GM12878 (cell line): ENCODE measurements at regions not wholly inside any gene's neighbourhood (a gene's known extent, or its start where the extent isn't known, plus 50 kb on each side); places are given as distances from the start of the nearest gene placed in this dataset.

Experiments used
- ATAC-seq: fragments of 200-7000 bp; cut with Tn5 transposase; 3 replicates; pipeline ENCODE4 v1.9.1; 2020; ENCODE audit warnings: mild to moderate bottlenecking, moderate library complexity
- BruUV-seq: library from RNA; stranded (reverse); fragments of 400-500 nt; replicated peaks from 2 replicates; lab custom pipeline; 2021; lab: Mats Ljungman, UMichigan
- CTCF ChIA-PET: fragments of 300-600 bp; sonication (Branson Sonifier 250); formaldehyde crosslinking; extraction: SDS; loops from one replicate; lab custom pipeline; 2021; ENCODE audit warnings: inconsistent platforms; lab: Yijun Ruan, JAX
- POLR2A ChIA-PET: fragments of 350-600 bp; formaldehyde crosslinking; extraction: SDS; loops from one replicate; lab custom pipeline; 2021; ENCODE audit warnings: inconsistent platforms; lab: Charles Lee
- RAD21 ChIA-PET: fragments of 300-600 bp; sonication (Branson Sonifier 250); formaldehyde crosslinking; loops from one replicate; lab custom pipeline; 2023; ENCODE audit warnings: antibody characterized with exemption; ENCODE audit not compliant: unreplicated experiment; lab: Charles Lee
- SMC1A ChIA-PET: fragments of 300-600 bp; sonication (Branson Sonifier 250); formaldehyde crosslinking; loops from one replicate; lab custom pipeline; 2023; ENCODE audit not compliant: unreplicated experiment, uncharacterized antibody; lab: Charles Lee
- DNase-seq: peaks from one replicate; pipeline ENCODE4 v3.0.0-alpha.2; 2011; ENCODE audit warnings: low read depth, low spot score
- FAIRE-seq: peaks from 3 replicates; lab custom pipeline; 2011; peaks lifted over from hg19 to GRCh38; lab: Jason Lieb, UNC
- H2AFZ ChIP-seq: 2 replicates; pipeline ENCODE4 v1.6.0; 2011; ENCODE audit warnings: low read depth, low read length, control low read depth; ENCODE audit not compliant: control insufficient read depth
- H3K27ac ChIP-seq: 2 replicates; pipeline ENCODE4 v1.5.1; 2011; ENCODE audit warnings: control low read depth; ENCODE audit not compliant: control insufficient read depth, insufficient read depth
- H3K27me3 ChIP-seq, 2 experiments: replicated peaks in 1 of 2; 2 replicates each; pipeline versions ENCODE4 v1.6.0 to v1.6.1; 2011; ENCODE audit warnings: low read length in 1 of 2; ENCODE audit not compliant: control insufficient read depth in 2 of 2, insufficient read depth in 2 of 2
- H3K36me3 ChIP-seq, 2 experiments: 2 replicates each; pipeline ENCODE4 v1.5.1; 2011; ENCODE audit warnings: low read length in 1 of 2; ENCODE audit not compliant: control insufficient read depth in 2 of 2, insufficient read depth in 2 of 2
- H3K4me1 ChIP-seq: 2 replicates; pipeline ENCODE4 v1.6.1; 2011; ENCODE audit warnings: mild to moderate bottlenecking, low read length, moderate library complexity, mixed read lengths; ENCODE audit not compliant: control insufficient read depth, insufficient read depth
- H3K4me2 ChIP-seq: 2 replicates; pipeline ENCODE4 v1.6.0; 2011; ENCODE audit warnings: control low read depth; ENCODE audit not compliant: control insufficient read depth, insufficient read depth
- H3K4me3 ChIP-seq: fragments of 200-600 bp; sonication (generic); 2 replicates; pipeline ENCODE4 v1.5.1; 2016
- H3K79me2 ChIP-seq: 2 replicates; pipeline ENCODE4 v1.6.0; 2011; ENCODE audit warnings: low read length; ENCODE audit not compliant: control insufficient read depth, insufficient read depth
- H3K9ac ChIP-seq: 2 replicates; pipeline ENCODE4 v1.8.0; 2011; ENCODE audit warnings: low read length, control low read depth, mixed read lengths; ENCODE audit not compliant: control insufficient read depth, insufficient read depth
- H3K9me3 ChIP-seq: replicated peaks from 3 replicates; pipeline ENCODE4 v1.5.1; 2011; ENCODE audit warnings: mild to moderate bottlenecking, low read length; ENCODE audit not compliant: control insufficient read depth, insufficient read depth
- H4K20me1 ChIP-seq: 2 replicates; pipeline ENCODE4 v1.6.0; 2011; ENCODE audit not compliant: control insufficient read depth, insufficient read depth
- BCL11A ChIP-seq: IDR thresholded peaks from 2 replicates; pipeline ENCODE4 v1.6.1; 2011; ENCODE audit warnings: low read depth, low read length
- CBFB ChIP-seq: IDR thresholded peaks from 2 replicates; pipeline ENCODE4 v1.6.1; 2016; ENCODE audit warnings: antibody characterized with exemption, low read depth
- EGR1 ChIP-seq, 2 experiments: IDR thresholded peaks; 1 replicate in 1 of 2; 2 replicates in 1 of 2; pipeline ENCODE4 v1.6.1; 2011 to 2012; ENCODE audit warnings: low read depth in 2 of 2, low read length in 2 of 2, borderline replicate concordance in 1 of 2, mild to moderate bottlenecking in 1 of 2, moderate library complexity in 1 of 2
- HCFC1 ChIP-seq: fragments of 150-350 bp; IDR thresholded peaks from 2 replicates; pipeline ENCODE4 v1.6.1; 2014; ENCODE audit warnings: low read length
- NFXL1 ChIP-seq: fragments of 450-650 bp; IDR thresholded peaks from 2 replicates; pipeline ENCODE4 v1.6.1; 2017; ENCODE audit warnings: antibody characterized with exemption, mild to moderate bottlenecking, borderline replicate concordance
- RBBP5 ChIP-seq: fragments of 200-600 bp; sonication (generic); conservative IDR thresholded peaks from 2 replicates; pipeline ENCODE4 v1.6.1; 2016
- SMAD5 ChIP-seq: IDR thresholded peaks from 2 replicates; pipeline ENCODE4 v1.6.1; 2016; ENCODE audit warnings: antibody characterized with exemption, low read depth
- SREBF2 ChIP-seq: IDR thresholded peaks from 2 replicates; pipeline ENCODE4 v1.6.1; 2012; ENCODE audit warnings: mild to moderate bottlenecking, low read length
- STAT3 ChIP-seq: IDR thresholded peaks from 2 replicates; pipeline ENCODE4 v1.6.1; 2011; ENCODE audit warnings: low read depth, low read length, improper control_type of control experiment
- WGBS: methylation state at CpG from one replicate; pipeline ENCODE4 v1.1.6; 2016; ENCODE audit warnings: low lambda C conversion rate; ENCODE audit not compliant: insufficient replicate concordance, insufficient coverage; ENCODE audit errors: missing lambda C conversion rate; 5-methylcytosine and 5-hydroxymethylcytosine counted together
- in situ Hi-C: fragments of 300-500 bp; cut with MboI; formaldehyde crosslinking; loops from 9 replicates; pipeline ENCODE4 v1.14.3; 2018; ENCODE audit warnings: mixed read lengths
- intact Hi-C: fragments of 100-400 bp; cut with micrococcal nuclease; formaldehyde crosslinking; loops from one replicate; pipeline ENCODE4 v1.14.2; 2022; ENCODE audit not compliant: unreplicated experiment

- Histone ChIP-seq H3K27me3 (no peaks in the 10 kb centered on the region), H3K27ac (no peak overlapping the region), H2AFZ (no peak overlapping the region), H3K4me2 (no peak overlapping the region), H3K9ac (no peak overlapping the region), H3K4me3 (no peak overlapping the region), H3K4me1 (peaks cover 23% of the 10 kb centered on the region; the same call in 1 of the 2 replicates), H3K9me3 (no peaks in the 10 kb centered on the region; the same call in 1 of the 3 replicates), H4K20me1 (no peaks in the 10 kb centered on the region), H3K79me2 (no peaks in the 10 kb centered on the region), H3K36me3 (no peaks in the 10 kb centered on the region)
- ATAC-seq (no peak), FAIRE-seq (no peak), DNase-seq (no peak)
- POLR2A ChIA-PET, result interaction anchor here (0.6 to 1.1 kb wide), 2 partner anchors 15 to 109 kb away, joined by 4 to 6 read pairs; no protein-coding TSS in a partner anchor
- RAD21 ChIA-PET, result interaction anchor here (1.2 to 1.7 kb wide), 4 partner anchors 12 to 293 kb away, joined by 3 to 20 read pairs (median 8); no protein-coding TSS in a partner anchor
- in situ Hi-C loops, result loop anchor here (5.0 kb wide), 1 partner anchor 113 kb away; no protein-coding TSS in a partner anchor
- intact Hi-C loops, result loop anchor here (5.0 kb wide), 1 partner anchor 208 kb away; no protein-coding TSS in a partner anchor
- TF ChIP-seq STAT3, result no peak
- no peak for TF ChIP-seq CBFB
- no peak for TF ChIP-seq BCL11A
- no peak for TF ChIP-seq NFXL1
- TF ChIP-seq SREBF2, result no peak
- no peak for TF ChIP-seq RBBP5
- TF ChIP-seq EGR1 (IDR thresholded peaks at IDR 0.05; ENCODE audit: borderline replicate concordance in 1 of 2, low read depth in 2 of 2, low read length in 2 of 2), result no peak
- no peak for TF ChIP-seq HCFC1
- TF ChIP-seq SMAD5, result no peak
- SMC1A ChIA-PET, result interaction anchor here (1.0 to 4.1 kb wide), 7 partner anchors 12 to 293 kb away, joined by 3 to 33 read pairs (median 6); no protein-coding TSS in a partner anchor
- BruUV-seq, result no TSS peak
- 77% methylated on average over 2 of the region's 2 CpGs for WGBS
- CTCF ChIA-PET, result interaction anchor here (1.0 to 3.3 kb wide), 2 partner anchors 12 to 73 kb away, joined by 4 to 14 read pairs; no protein-coding TSS in a partner anchor
Measured at GRCh38 chr21:25189497-25189896, 417.8 kb downstream of the MRPL39 start.
